Mucosa of stomach (tissue), 1 donor: ENCODE measurements at regions not wholly inside any gene's neighbourhood (a gene's known extent, or its start where the extent isn't known, plus 50 kb on each side); places are given as distances from the start of the nearest gene placed in this dataset.

ENCODE experiments used
- H3K27me3 ChIP-seq: one replicate; pipeline ENCODE4 v1.7.0; 2013; ENCODE audit warnings: mild to moderate bottlenecking, low read length; ENCODE audit not compliant: control insufficient read depth, insufficient read depth
- H3K36me3 ChIP-seq: one replicate; pipeline ENCODE4 v1.7.0; 2013; ENCODE audit warnings: low read length; ENCODE audit not compliant: control insufficient read depth, insufficient read depth
- H3K4me1 ChIP-seq: one replicate; pipeline ENCODE4 v1.7.0; 2013; ENCODE audit warnings: mild to moderate bottlenecking, low read length; ENCODE audit not compliant: control insufficient read depth, insufficient read depth
- H3K4me3 ChIP-seq: one replicate; pipeline ENCODE4 v1.7.0; 2013; ENCODE audit warnings: low read length
- H3K9ac ChIP-seq: one replicate; pipeline ENCODE4 v1.7.0; 2013; ENCODE audit warnings: mild to moderate bottlenecking, low read length, moderate library complexity
- H3K9me3 ChIP-seq: one replicate; pipeline ENCODE4 v1.7.0; 2013; ENCODE audit warnings: mild to moderate bottlenecking, low read length, moderate library complexity; ENCODE audit not compliant: control insufficient read depth
- donor health status: Pancreatic carcinoma.

- no peaks in the 10 kb centered on the region for H3K27me3 ChIP-seq
- H3K9me3 ChIP-seq, result no peaks in the 10 kb centered on the region
- H3K9ac ChIP-seq, result no peak overlapping the region
- H3K4me1 ChIP-seq, result no peaks in the 10 kb centered on the region
- no peak overlapping the region for H3K4me3 ChIP-seq
- H3K36me3 ChIP-seq, result no peaks in the 10 kb centered on the region
Observed at GRCh38 chr5:21143686-21144085, 1155.7 kb upstream of the CDH18 start.

- H3K4me3 ChIP-seq, result no peak overlapping the region
Observed at GRCh38 chr5:21142791-21143190, 1154.8 kb upstream of the CDH18 start.

GRCh38 chr5:21140987-21141386, 1153.0 kb upstream of the CDH18 start:
- H3K9me3 ChIP-seq, result no peaks in the 10 kb centered on the region
- no peaks in the 10 kb centered on the region for H3K27me3 ChIP-seq
- H3K4me3 ChIP-seq, result no peak overlapping the region
- H3K36me3 ChIP-seq, result no peaks in the 10 kb centered on the region
- H3K4me1 ChIP-seq, result no peaks in the 10 kb centered on the region
- H3K9ac ChIP-seq, result no peak overlapping the region

More at GRCh38 chr5:21142791-21143190, 1154.8 kb upstream of the CDH18 start:
- H3K4me1 ChIP-seq, result no peaks in the 10 kb centered on the region
- no peaks in the 10 kb centered on the region for H3K9me3 ChIP-seq
- H3K27me3 ChIP-seq, result no peaks in the 10 kb centered on the region
- H3K36me3 ChIP-seq, result no peaks in the 10 kb centered on the region
- H3K9ac ChIP-seq, result no peak overlapping the region

GRCh38 chr5:21126236-21126635, 1138.2 kb upstream of the CDH18 start:
- H3K36me3 ChIP-seq, result no peaks in the 10 kb centered on the region
- H3K4me1 ChIP-seq, result no peaks in the 10 kb centered on the region
- no peaks in the 10 kb centered on the region for H3K27me3 ChIP-seq
- no peaks in the 10 kb centered on the region for H3K9me3 ChIP-seq
- H3K4me3 ChIP-seq, result no peak overlapping the region
- H3K9ac ChIP-seq, result no peak overlapping the region

- H3K9me3 ChIP-seq, result no peaks in the 10 kb centered on the region
- H3K27me3 ChIP-seq, result no peaks in the 10 kb centered on the region
- no peaks in the 10 kb centered on the region for H3K4me1 ChIP-seq
- H3K9ac ChIP-seq, result no peak overlapping the region
- H3K4me3 ChIP-seq, result no peak overlapping the region
- no peaks in the 10 kb centered on the region for H3K36me3 ChIP-seq
Observed at GRCh38 chr5:21125238-21125983, 1137.4 kb upstream of the CDH18 start.

GRCh38 chr5:21121213-21121612, 1133.2 kb upstream of the CDH18 start:
- Histone ChIP-seq H3K36me3 (no peaks in the 10 kb centered on the region), H3K9me3 (no peaks in the 10 kb centered on the region), H3K4me1 (no peaks in the 10 kb centered on the region), H3K9ac (no peak overlapping the region), H3K4me3 (no peak overlapping the region), H3K27me3 (no peaks in the 10 kb centered on the region)

- H3K9ac ChIP-seq, result no peak overlapping the region
- no peaks in the 10 kb centered on the region for H3K36me3 ChIP-seq
- no peaks in the 10 kb centered on the region for H3K9me3 ChIP-seq
- no peaks in the 10 kb centered on the region for H3K4me1 ChIP-seq
- H3K27me3 ChIP-seq, result no peaks in the 10 kb centered on the region
- H3K4me3 ChIP-seq, result no peak overlapping the region
Observed at GRCh38 chr5:21097661-21098060, 1109.7 kb upstream of the CDH18 start.

GRCh38 chr5:21094619-21095018, 1106.6 kb upstream of the CDH18 start:
- H3K27me3 ChIP-seq, result no peaks in the 10 kb centered on the region
- H3K4me1 ChIP-seq, result no peaks in the 10 kb centered on the region
- no peaks in the 10 kb centered on the region for H3K9me3 ChIP-seq
- no peak overlapping the region for H3K9ac ChIP-seq
- no peak overlapping the region for H3K4me3 ChIP-seq
- H3K36me3 ChIP-seq, result no peaks in the 10 kb centered on the region

- no peaks in the 10 kb centered on the region for H3K27me3 ChIP-seq
- H3K4me1 ChIP-seq, result no peaks in the 10 kb centered on the region
- H3K4me3 ChIP-seq, result no peak overlapping the region
- H3K9ac ChIP-seq, result no peak overlapping the region
- H3K36me3 ChIP-seq, result no peaks in the 10 kb centered on the region
- no peaks in the 10 kb centered on the region for H3K9me3 ChIP-seq
Observed at GRCh38 chr5:21087766-21088165, 1099.8 kb upstream of the CDH18 start.

GRCh38 chr5:21085791-21086190, 1097.8 kb upstream of the CDH18 start:
- H3K9ac ChIP-seq, result no peak overlapping the region
- no peaks in the 10 kb centered on the region for H3K4me1 ChIP-seq
- no peak overlapping the region for H3K4me3 ChIP-seq
- no peaks in the 10 kb centered on the region for H3K36me3 ChIP-seq
- no peaks in the 10 kb centered on the region for H3K27me3 ChIP-seq
- H3K9me3 ChIP-seq, result no peaks in the 10 kb centered on the region

GRCh38 chr5:21071986-21072385, 1084.0 kb upstream of the CDH18 start:
- H3K27me3 ChIP-seq, result no peaks in the 10 kb centered on the region
- H3K9me3 ChIP-seq, result no peaks in the 10 kb centered on the region
- no peak overlapping the region for H3K9ac ChIP-seq
- no peaks in the 10 kb centered on the region for H3K4me1 ChIP-seq
- H3K36me3 ChIP-seq, result no peaks in the 10 kb centered on the region
- no peak overlapping the region for H3K4me3 ChIP-seq

GRCh38 chr5:21071421-21071820, 1083.4 kb upstream of the CDH18 start:
- H3K4me1 ChIP-seq, result no peaks in the 10 kb centered on the region
- H3K36me3 ChIP-seq, result no peaks in the 10 kb centered on the region
- no peak overlapping the region for H3K9ac ChIP-seq
- no peaks in the 10 kb centered on the region for H3K9me3 ChIP-seq
- no peak overlapping the region for H3K4me3 ChIP-seq
- H3K27me3 ChIP-seq, result no peaks in the 10 kb centered on the region

GRCh38 chr5:21070858-21071257, 1082.9 kb upstream of the CDH18 start:
- Histone ChIP-seq H3K9me3 (no peaks in the 10 kb centered on the region), H3K4me1 (no peaks in the 10 kb centered on the region), H3K27me3 (no peaks in the 10 kb centered on the region), H3K36me3 (no peaks in the 10 kb centered on the region), H3K4me3 (no peak overlapping the region), H3K9ac (no peak overlapping the region)
